ENCODE measurements at regions not wholly inside any gene's neighbourhood (a gene's known extent, or its start where the extent isn't known, plus 50 kb on each side); places are given as distances from the start of the nearest gene placed in this dataset.

DNA sequence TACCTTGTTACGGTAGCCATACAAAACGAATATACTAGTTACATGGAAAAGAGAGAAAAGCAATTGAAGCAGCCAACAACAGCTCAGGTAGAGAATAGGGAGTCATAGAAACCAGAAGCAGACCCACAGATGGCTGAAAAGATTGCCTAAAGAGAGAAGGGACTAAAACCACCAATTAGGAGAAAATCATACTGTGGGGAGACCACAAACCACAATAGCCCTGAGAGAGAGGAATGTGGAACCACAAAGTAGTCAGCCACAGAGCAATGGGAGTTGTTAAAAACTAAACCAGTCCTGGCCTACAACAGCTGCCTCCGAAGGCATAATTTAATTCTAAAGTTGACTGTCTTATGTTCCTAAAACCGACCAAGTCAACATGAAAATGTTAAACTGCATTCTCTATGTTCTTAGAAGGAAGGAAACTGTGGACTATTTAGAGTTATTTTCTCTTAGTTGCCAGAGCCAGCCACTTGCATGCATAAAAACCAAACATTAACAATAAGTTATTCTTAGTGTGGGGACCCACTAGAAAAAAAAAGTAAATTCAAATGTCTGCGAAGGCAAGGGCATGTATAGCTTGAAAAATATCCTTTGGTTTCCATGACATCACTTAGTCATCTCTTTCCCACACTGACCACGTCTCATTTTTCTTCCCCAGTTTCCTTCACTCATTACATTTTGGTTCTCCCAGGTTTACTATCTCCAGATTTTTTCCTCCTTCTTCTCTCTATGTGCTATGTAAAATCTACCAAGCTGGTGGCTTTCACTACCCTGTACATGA, 398.1 kb downstream of the NOVA1 start:
- no peak for DNase-seq

DNA sequence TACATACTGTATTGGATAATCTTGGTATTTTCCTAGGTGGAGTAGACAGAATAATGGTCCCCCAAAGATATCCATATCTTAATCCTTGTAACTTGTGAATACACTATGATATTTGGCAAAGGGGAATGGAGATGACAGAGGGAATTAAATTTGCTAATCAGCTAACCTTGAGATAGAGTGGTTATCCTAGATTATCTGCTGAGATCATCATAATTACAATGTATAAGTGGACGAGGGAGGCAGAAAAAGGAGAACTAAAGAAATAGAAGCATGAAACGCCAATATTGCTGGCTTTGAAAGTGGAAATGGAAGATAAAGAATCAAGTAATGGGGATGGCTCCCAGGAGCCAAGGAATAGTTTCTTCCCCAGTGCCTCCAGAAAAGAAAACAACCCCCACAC, 398.7 kb downstream of the NOVA1 start:
- no peak for DNase-seq

DNA sequence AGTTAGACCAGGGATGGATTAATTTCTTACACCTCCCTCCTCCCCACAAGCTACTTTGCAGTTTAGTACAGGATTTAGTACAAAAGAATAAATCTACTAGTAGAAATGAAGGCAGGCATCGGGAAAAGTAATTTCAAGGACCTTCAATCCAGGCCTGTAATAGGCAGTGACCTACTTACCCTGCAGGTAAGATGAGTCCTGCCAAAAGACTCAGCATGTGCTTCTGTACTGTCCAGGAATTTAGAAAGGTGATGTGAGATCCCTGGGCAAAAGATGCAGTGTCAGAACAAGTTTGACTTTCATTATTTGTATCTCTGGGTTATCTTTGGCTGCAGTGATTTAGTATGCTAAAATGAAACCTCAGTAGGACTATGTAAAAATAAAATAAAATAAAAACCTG, 403.0 kb downstream of the NOVA1 start:
- DNase-seq, result no peak

DNA sequence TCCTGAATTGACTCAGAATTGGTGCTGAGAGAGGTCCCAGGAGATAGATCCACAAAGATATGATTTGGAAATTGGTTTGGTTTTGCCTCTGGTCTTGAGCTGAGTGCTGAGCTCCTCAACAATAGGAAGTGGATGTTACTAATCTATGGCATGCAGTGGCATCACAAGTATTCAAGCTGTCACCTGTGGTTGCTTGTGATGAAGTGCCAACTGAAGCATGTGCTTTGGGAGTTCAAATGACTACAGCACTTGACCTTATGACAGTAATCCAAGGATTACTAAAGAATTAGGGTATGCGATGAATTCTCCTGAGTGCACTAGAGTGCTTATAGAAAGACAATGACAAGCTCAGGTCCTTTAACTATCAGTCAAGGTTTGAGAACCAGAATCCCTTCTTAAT, 406.2 kb downstream of the NOVA1 start:
- DNase-seq, result no peak

DNA sequence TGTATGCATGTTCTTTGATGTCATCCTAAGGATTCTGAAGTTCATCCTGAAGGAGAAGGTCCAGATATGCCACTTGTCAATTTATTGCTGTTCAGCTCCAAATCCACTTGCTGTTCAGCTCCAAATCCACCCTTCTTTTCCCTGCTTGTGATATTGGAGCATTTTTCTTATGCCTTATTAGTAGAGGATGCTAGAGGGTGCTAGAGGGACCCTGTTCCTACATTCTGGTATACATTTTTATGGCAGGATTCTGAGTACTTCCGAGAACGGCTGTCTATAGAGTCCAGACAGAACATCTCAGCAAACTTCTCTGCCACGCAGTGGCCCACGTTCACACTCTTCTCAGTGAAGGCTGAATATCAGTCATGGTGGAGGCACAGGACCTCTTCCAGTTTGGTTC, 406.7 kb downstream of the NOVA1 start:
- DNase-seq, result no peak

DNA sequence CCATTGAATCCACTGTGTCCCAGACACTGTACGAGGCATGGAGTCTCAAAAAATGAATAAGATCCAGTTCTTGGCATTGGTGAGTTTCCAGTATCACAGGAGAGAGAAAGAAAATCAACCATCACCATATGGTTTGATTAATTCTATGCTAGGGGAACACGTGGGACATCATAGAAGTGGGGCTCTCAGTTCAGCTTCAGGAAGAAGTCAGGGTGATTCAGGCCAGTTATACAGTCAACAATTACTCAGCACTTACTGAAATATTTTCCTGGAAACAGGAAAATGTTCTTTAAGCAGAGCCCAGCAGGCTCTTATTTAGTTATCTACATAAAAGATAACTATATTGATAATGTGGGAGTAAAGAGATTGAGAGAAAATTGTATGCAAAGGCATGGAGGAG, 407.2 kb downstream of the NOVA1 start:
- DNase-seq, result no peak

DNA sequence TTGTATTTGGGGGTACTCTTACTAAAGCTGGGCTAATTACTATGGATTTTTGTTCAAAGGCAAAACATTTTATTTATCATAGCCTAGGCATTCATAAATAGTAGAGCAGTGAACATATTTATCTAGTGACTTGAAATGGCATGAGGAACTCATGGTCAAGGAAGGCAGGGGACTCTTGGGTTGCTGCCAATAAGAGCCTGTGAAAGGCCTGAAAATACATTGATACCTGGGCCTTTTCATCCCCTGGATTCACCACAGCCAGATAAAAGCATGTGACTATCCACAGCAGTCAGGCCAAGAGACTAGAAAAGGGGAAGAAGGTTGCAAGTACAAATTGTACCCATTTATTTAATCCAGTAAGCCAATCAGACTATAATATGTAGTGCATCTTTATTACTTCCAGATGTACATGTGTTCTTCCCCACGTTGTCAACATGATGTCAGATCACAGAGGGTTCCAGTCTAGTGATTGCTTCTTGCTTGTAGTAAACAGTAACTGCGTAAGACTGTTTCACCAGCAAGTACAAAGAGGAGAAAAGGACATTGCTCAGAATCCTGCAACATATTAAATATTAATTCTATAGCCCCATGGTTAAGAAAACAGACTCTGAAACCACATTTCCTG, 409.7 kb downstream of the NOVA1 start:
- DNase-seq, result no peak

DNA sequence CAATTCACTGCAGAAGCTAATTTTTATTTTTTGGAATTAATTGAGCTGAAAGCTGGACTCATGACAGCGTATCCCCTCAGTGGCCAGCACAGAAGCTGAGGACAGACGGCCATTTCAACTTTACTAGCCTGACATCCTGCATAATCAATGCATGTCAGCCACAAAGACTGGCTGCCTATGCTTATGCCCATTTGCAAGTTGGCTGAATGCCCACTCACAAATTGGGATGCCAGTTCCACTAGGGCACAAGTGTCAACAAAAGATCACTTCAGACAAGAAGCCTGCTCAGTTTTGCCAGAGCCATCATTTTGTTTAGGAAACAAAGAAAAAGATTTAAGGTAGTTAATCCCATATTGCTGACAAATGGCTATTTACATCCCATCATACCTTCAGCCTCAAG, 417.6 kb downstream of the NOVA1 start:
- DNase-seq, result no peak

DNA sequence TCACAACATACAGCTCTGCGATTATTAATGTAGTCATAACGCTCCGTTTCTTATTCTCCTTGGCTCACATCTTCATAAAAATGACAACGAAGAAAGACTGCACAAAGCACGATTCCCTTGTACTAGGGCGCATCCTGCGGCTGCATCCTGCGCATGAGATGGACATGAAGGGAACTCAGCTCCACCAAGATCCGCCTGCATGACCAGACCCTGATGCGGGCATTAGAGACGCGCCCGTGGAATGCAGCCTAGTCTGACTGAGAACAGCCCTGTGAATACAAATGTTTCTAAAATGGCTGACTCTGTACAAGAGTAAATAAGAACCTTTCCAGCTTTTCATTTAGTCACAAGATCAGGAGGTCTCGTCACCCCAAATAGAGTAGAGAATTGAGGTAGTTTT, 422.2 kb downstream of the NOVA1 start:
- DNase-seq, result no peak

DNA sequence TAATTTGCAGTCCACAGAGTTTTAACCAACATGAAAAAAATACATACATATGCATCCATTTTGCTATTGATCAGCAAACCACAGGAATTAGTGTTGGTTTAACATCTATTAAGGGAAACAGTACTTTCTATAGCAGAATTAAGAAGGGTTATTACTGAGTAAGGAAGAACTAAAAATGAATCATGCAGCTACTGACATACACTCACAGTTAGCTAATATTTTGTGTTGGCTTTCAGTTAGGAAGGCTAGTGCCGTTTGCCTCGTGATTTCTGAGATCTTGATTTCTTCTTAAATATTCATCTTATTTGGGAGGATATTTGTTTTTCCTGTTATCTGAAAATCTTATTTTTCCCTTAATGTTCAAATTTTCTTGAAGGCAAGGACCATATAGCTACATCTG, 423.4 kb downstream of the NOVA1 start:
- no peak for DNase-seq

DNA sequence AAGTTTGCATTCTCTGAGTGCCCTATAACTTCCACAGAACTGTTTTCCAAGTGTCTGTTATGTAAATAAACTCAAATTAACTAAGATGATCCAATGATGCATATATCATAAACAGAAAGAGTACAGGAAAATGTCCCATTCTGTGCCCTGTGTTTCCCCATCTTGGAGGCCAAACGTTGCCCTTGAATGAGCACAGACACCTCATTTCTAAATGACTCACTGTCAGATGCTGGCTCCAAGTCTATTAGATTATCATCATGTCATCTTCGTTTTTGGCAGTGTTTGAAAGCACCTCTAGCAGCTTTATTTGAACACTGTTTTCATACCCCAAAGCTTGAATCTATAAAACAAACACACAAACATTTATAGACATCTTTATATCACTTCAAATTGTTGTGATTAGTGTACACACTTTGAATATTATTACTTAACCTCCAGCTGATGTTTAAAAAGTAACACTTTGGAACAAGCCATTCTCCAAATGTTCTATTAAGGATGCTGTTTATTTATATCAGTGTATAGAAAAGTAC, 424.2 kb downstream of the NOVA1 start:
- DNase-seq, result no peak

DNA sequence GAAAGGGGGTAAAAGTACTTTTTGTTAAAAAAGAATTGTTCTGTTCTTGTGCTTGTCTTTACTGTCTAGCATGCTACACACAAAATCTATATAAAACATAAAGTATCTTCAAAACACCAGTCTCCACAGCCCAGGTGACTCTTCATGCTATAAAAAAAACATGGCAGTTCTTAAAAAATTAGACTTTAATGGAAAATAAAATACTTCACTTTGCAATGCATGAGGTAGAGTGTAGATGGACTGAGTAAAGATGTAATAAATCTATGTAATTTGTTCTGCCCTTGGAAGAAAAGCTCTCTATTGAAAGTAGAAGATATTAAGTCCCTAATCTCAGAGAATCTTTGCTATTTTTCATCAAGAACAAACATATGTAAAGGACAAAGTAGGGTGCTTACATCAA, 425.4 kb downstream of the NOVA1 start:
- DNase-seq, result no peak

DNA sequence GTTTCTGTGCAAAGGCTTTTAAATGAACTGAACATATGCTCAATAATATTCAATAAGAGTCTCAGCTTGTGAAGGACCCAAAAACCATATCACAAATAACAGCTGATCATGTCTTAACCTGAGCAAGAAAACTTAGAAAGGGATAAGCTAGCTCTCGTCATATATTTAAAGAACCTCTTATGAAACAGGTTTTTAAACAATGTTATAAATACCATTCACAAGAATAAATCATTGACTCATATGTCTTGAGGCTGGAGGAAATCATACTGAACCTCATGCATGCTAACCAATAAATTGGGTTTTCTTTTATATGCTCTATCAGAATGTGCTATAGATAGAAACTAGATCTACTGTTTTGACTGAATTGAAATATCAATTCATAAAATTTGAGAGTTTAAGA, 426.9 kb downstream of the NOVA1 start:
- no peak for DNase-seq

DNA sequence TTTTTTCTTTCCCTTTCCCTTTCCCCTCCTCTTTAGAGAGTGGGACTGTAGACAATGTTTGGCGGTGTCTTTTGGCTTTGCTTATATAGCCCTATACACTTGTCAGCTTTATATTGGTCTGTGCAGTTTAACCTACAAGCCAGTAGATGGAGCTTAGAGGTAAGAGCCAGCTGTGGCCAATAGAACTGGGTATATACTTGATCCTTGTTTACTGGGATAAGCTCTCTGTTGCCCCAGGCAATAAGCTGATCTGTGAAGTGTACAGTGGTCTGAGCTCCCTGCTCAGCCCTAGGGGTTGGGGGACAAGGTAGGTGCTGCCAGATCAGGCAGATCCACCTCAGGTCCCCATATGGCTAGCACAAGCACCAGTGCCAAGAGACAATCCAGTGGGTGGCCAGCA, 434.1 kb downstream of the NOVA1 start:
- DNase-seq, result no peak

DNA sequence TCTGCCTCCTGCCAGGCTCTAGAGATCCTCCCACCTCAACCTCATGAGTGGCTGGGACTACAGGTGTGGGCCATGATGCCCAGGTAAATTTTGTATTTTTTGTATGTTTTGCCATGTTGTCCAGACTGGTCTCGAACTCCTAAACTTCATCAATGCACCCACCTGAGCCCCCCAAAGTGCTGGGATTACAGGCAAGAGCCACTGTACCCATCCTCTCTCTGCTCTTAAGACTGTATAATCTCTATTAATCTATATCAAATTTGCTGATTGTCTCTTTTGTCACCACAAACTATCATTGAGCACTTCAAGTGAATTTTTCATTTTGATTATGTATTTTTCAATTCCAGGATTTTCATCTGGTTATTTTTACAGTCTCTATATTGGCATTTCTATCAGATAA, 440.3 kb downstream of the NOVA1 start:
- DNase-seq, result no peak

DNA sequence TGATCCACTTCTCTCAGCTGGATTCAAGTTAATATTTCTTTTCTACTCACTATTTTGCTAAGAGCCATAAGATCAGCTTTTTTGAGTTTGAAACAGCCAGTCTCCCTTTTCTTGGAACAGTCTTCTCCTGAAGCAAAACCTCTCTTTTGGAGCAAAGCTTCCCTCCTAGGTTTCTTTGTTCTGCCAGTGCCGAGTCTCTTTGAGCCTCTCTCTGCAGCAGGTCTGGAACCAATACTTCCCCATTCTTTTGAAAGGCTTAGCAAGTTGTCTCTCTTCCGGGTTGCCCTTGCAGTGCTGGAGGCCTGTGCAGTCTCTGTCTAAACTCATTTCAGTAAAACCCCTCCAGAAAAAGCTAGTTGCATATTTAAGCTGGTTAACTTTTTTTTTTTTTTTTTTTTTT, 454.8 kb downstream of the NOVA1 start:
- DNase-seq, result no peak

DNA sequence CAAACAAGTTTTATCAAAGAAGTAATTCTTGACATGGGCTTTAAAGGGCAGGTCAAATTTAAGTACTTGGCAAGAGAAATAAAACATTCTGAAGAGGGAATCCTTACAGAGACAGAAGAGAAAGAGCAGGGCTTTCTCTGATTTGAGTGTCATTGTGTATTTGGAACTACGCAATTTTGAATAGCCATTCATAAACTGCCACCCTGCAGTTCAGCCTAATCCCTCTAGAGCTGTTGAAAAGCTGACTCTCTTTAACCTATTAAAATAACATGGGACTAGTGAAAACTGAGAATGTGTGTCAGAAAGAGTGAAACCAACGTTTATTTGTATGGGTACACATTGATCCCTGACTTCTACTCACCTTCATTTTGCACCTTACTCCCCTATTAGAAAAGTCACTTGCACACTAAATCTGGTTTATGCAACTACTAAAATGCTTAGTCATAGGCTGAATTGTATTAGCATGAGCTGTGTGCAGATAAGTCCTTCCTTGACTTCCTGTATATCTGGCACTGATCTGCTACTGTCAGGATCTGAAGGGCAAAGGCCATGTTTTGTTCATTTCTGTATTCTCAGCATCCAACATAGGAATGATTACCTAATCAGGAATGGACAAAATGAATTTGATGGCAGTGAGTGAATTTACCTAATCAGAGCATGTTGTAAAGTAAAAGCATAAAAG, 458.9 kb downstream of the NOVA1 start:
- peak; percentile 19 for DNase-seq

DNA sequence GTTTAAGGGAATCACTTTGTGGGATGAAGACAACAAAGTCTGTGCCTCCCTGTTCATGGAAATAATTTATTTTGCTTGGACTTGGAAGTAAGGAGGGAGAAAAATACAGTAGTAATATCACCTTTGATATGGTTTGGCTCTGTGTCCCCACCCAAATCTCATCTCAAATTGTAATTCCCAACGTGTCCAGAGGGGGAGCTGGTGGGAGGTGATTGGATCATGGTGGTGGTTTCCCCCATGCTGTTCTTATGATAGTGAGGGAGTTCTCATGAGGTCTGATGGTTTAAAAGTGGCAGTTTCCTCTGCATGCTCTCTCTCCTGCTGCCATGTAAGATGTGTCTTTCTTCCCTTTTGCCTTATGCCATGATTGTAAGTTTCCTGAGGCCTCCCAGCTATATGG, 460.7 kb downstream of the NOVA1 start:
- DNase-seq, result no peak

DNA sequence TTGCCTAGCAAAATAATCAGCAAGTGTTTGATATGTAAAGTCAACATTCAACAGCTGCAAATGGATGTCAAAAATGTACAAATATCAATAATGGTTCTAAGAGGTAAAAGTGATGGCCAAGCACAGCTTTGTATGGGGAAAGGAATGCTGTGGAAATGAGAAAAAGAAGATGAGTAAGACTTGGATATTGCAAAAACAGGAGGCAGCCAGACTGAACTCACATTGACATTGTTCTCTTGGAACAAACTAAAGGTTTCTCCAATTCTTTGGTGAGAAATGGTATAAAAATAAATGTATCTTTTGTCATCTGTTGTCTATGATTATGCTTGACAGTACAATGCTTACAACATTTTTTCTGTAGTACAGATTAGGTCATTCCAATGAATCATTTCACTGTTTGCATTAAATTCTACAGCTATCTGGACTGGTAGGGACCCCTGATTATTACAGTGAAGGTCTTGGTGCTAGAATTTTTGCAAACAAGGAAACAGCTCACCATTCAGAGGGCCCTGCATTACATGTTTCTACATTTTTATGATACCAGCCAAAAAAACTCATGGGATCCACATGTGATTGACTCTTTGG, 465.7 kb downstream of the NOVA1 start:
- no peak for DNase-seq

DNA sequence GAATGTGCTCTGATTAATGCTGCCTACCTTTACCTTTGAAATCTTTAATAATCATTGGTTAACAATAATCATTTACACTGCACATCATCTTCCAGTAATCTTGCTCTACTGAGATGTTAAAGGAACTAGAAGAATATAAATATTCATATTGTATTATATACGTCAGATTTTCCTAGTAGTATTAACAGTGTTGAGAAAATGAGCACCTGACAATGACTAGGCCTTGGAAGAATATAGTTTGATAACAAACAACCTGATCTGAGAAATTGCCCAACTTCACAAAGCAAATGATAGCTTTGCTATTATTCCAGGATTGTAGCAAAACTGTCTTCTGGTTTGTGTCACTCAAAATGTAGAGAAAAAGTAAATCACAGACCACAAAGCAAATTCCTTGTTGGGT, 467.1 kb downstream of the NOVA1 start:
- DNase-seq, result no peak

DNA sequence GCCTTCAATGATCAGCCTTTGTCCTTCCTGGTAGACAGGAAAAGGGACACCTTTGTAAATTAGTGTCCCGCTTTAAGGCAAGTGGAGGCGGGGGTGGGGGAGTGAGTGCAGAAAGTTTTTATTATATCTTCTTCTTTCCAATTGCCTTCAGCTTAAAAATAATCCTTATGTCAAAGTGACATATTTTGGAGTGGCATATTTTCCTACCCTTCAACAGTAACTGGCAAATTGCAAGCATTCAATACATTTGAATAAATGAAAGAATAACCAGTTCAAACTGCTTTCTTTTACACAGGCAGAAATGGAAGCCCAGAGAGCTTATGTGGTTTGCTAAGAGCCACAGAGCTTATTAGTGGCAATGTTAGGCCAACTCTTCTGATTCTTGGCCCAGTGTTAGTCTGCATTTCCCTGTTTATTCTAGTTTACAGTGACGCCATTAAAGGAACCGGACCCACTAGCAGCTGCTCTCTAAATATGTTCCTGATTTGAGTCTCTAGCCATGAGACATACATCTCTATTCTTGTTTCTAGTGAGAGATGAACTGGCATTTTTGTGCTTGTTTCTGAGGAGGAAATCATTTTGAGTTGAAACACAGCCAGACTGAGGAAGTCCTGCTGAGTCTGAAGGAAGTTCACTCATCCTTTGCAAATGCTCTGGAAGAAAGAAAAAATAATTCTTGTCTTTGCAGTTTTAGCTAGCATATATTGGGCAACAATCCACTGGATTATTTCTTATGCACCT, 468.7 kb downstream of the NOVA1 start:
- DNase-seq, result no peak

DNA sequence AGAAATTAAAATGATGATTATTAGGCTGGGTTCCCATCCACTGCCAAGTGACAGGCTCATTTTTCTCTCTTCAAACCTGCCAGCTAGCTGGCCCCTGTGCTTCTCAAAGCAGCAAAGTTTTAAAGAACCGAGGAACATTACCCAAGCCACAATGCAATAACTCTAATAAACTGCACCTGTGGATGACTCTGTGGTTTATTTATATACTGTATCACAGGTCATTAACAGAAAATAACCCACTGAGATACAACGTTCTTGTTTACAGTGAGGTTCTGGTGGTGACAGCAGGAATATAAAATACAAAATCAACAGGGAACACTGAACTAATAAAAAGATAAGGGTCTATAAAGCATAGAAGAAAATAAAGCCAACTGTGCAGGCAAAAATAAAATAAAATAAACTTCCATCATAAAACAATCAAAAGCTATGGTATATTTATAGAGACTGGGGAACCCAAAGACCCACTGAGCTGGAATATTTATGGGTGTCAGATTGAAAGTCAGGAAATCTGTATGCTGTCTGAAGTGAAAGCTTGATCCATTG, 472.9 kb downstream of the NOVA1 start:
- DNase-seq, result no peak

DNA sequence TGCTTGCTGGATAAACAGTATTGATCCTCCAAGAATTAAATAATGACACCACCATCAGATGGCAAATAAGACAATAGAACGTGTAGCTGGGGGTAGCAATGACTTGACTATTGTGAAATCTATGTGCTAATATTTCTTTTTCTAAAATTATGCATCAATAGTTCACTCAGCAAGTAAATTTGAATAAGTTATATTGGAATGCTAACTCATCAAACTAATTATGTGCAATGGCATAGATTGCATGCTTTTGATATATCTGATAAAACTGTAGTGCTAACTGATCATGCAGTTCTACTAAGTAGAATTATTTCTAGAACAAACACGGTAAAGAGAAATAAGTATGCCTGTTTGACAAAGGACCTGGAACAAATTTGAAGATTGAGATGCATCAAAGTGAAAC, 474.4 kb downstream of the NOVA1 start:
- no peak for DNase-seq

Data from NCI-H2227 treated with DMSO at 0.1 percent for 48 hours (cell line).